SU-DHL-6 (cell line): ENCODE measurements at regions not wholly inside any gene's neighbourhood (a gene's known extent, or its start where the extent isn't known, plus 50 kb on each side); places are given as distances from the start of the nearest gene placed in this dataset.

Source experiments
- EZH2phosphoT487 ChIP-seq: fragments of 200-600 bp; sonication (generic), shearing (Covaris generic); conservative IDR thresholded peaks from 2 replicates; pipeline ENCODE4 v1.6.1; 2018; ENCODE audit warnings: mild to moderate bottlenecking, antibody characterized with exemption, low read length, moderate library complexity, mixed read lengths
- TF ChIP-seq, protein P1 (sequence below): fragments of 200-600 bp; sonication (generic); IDR thresholded peaks from one replicate; pipeline ENCODE4 v1.5.1; 2017; ENCODE audit warnings: antibody characterized with exemption, mild to moderate bottlenecking, low read length, moderate library complexity; ENCODE audit not compliant: insufficient read depth, poor library complexity, severe bottlenecking

DNA sequence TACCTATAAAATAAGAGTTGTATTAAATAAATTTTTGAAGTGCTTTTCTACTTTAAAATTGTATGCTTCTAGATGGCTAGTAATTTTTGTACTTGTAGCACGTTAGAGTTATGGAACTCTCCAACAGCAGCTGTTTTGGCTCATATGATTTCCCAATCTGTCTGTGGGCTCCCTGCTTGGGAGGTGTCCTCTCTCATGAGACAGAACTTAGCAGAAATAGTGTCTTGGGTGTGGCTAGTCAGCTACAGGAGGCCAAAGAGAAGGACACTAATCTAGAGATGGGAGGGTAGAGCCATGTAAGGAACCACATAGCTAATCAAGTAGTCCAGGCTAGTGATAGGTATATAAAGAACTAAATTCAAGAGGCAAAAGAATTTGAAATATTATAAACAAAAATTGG lies 78.4 kb upstream of the DAB2 start:
- TF ChIP-seq, protein P1, sequence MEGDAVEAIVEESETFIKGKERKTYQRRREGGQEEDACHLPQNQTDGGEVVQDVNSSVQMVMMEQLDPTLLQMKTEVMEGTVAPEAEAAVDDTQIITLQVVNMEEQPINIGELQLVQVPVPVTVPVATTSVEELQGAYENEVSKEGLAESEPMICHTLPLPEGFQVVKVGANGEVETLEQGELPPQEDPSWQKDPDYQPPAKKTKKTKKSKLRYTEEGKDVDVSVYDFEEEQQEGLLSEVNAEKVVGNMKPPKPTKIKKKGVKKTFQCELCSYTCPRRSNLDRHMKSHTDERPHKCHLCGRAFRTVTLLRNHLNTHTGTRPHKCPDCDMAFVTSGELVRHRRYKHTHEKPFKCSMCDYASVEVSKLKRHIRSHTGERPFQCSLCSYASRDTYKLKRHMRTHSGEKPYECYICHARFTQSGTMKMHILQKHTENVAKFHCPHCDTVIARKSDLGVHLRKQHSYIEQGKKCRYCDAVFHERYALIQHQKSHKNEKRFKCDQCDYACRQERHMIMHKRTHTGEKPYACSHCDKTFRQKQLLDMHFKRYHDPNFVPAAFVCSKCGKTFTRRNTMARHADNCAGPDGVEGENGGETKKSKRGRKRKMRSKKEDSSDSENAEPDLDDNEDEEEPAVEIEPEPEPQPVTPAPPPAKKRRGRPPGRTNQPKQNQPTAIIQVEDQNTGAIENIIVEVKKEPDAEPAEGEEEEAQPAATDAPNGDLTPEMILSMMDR: no peak
- TF ChIP-seq EZH2phosphoT487: no peak
